GM12878 (cell line): ENCODE measurements at regions not wholly inside any gene's neighbourhood (a gene's known extent, or its start where the extent isn't known, plus 50 kb on each side); places are given as distances from the start of the nearest gene placed in this dataset.

Source experiments
- ATAC-seq: fragments of 200-7000 bp; cut with Tn5 transposase; 3 replicates; pipeline ENCODE4 v1.9.1; 2020; ENCODE audit warnings: mild to moderate bottlenecking, moderate library complexity
- BruUV-seq: library from RNA; stranded (reverse); fragments of 400-500 nt; replicated peaks from 2 replicates; lab custom pipeline; 2021; lab: Mats Ljungman, UMichigan
- CTCF ChIA-PET: fragments of 300-600 bp; sonication (Branson Sonifier 250); formaldehyde crosslinking; extraction: SDS; loops from one replicate; lab custom pipeline; 2021; ENCODE audit warnings: inconsistent platforms; lab: Yijun Ruan, JAX
- POLR2A ChIA-PET: fragments of 350-600 bp; formaldehyde crosslinking; extraction: SDS; loops from one replicate; lab custom pipeline; 2021; ENCODE audit warnings: inconsistent platforms; lab: Charles Lee
- RAD21 ChIA-PET: fragments of 300-600 bp; sonication (Branson Sonifier 250); formaldehyde crosslinking; loops from one replicate; lab custom pipeline; 2023; ENCODE audit warnings: antibody characterized with exemption; ENCODE audit not compliant: unreplicated experiment; lab: Charles Lee
- SMC1A ChIA-PET: fragments of 300-600 bp; sonication (Branson Sonifier 250); formaldehyde crosslinking; loops from one replicate; lab custom pipeline; 2023; ENCODE audit not compliant: unreplicated experiment, uncharacterized antibody; lab: Charles Lee
- DNase-seq: peaks from one replicate; pipeline ENCODE4 v3.0.0-alpha.2; 2011; ENCODE audit warnings: low read depth, low spot score
- FAIRE-seq: peaks from 3 replicates; lab custom pipeline; 2011; peaks lifted over from hg19 to GRCh38; lab: Jason Lieb, UNC
- H2AFZ ChIP-seq: 2 replicates; pipeline ENCODE4 v1.6.0; 2011; ENCODE audit warnings: low read depth, low read length, control low read depth; ENCODE audit not compliant: control insufficient read depth
- H3K27ac ChIP-seq: 2 replicates; pipeline ENCODE4 v1.5.1; 2011; ENCODE audit warnings: control low read depth; ENCODE audit not compliant: control insufficient read depth, insufficient read depth
- H3K27me3 ChIP-seq, 2 experiments: replicated peaks in 1 of 2; 2 replicates each; pipeline versions ENCODE4 v1.6.0 to v1.6.1; 2011; ENCODE audit warnings: low read length in 1 of 2; ENCODE audit not compliant: control insufficient read depth in 2 of 2, insufficient read depth in 2 of 2
- H3K36me3 ChIP-seq, 2 experiments: 2 replicates each; pipeline ENCODE4 v1.5.1; 2011; ENCODE audit warnings: low read length in 1 of 2; ENCODE audit not compliant: control insufficient read depth in 2 of 2, insufficient read depth in 2 of 2
- H3K4me1 ChIP-seq: 2 replicates; pipeline ENCODE4 v1.6.1; 2011; ENCODE audit warnings: mild to moderate bottlenecking, low read length, moderate library complexity, mixed read lengths; ENCODE audit not compliant: control insufficient read depth, insufficient read depth
- H3K4me2 ChIP-seq: 2 replicates; pipeline ENCODE4 v1.6.0; 2011; ENCODE audit warnings: control low read depth; ENCODE audit not compliant: control insufficient read depth, insufficient read depth
- H3K4me3 ChIP-seq: fragments of 200-600 bp; sonication (generic); 2 replicates; pipeline ENCODE4 v1.5.1; 2016
- H3K79me2 ChIP-seq: 2 replicates; pipeline ENCODE4 v1.6.0; 2011; ENCODE audit warnings: low read length; ENCODE audit not compliant: control insufficient read depth, insufficient read depth
- H3K9ac ChIP-seq: 2 replicates; pipeline ENCODE4 v1.8.0; 2011; ENCODE audit warnings: low read length, control low read depth, mixed read lengths; ENCODE audit not compliant: control insufficient read depth, insufficient read depth
- H3K9me3 ChIP-seq: replicated peaks from 3 replicates; pipeline ENCODE4 v1.5.1; 2011; ENCODE audit warnings: mild to moderate bottlenecking, low read length; ENCODE audit not compliant: control insufficient read depth, insufficient read depth
- H4K20me1 ChIP-seq: 2 replicates; pipeline ENCODE4 v1.6.0; 2011; ENCODE audit not compliant: control insufficient read depth, insufficient read depth
- ASH2L ChIP-seq: fragments of 300-600, 200-600 bp; sonication (generic); IDR thresholded peaks from 2 replicates; pipeline ENCODE4 v1.6.1; 2017; ENCODE audit warnings: low read depth, mild to moderate bottlenecking, borderline replicate concordance
- CBX3 ChIP-seq: fragments of 200-600 bp; sonication (generic); IDR thresholded peaks from 2 replicates; pipeline ENCODE4 v1.6.1; 2016; ENCODE audit warnings: low read depth, borderline replicate concordance
- CREB1 ChIP-seq: IDR thresholded peaks from 2 replicates; pipeline ENCODE4 v1.6.1; 2012; ENCODE audit warnings: low read depth, mild to moderate bottlenecking, inconsistent platforms
- DPF2 ChIP-seq: fragments of 450-650 bp; IDR thresholded peaks from 2 replicates; pipeline ENCODE4 v1.6.1; 2017; ENCODE audit warnings: mild to moderate bottlenecking
- EGR1 ChIP-seq, 2 experiments: IDR thresholded peaks; 1 replicate in 1 of 2; 2 replicates in 1 of 2; pipeline ENCODE4 v1.6.1; 2011 to 2012; ENCODE audit warnings: low read depth in 2 of 2, low read length in 2 of 2, borderline replicate concordance in 1 of 2, mild to moderate bottlenecking in 1 of 2, moderate library complexity in 1 of 2
- ETV6 ChIP-seq, 2 experiments: fragments of 450-650 bp in 1 of 2; IDR thresholded peaks in 1 of 2; conservative IDR thresholded peaks in 1 of 2; 2 replicates each; pipeline ENCODE4 v1.6.1; 2014; ENCODE audit warnings: antibody characterized with exemption in 1 of 2, borderline replicate concordance in 1 of 2, low read depth in 1 of 2, mild to moderate bottlenecking in 1 of 2, moderate library complexity in 1 of 2
- HDGF ChIP-seq: fragments of 450-650 bp; IDR thresholded peaks from 2 replicates; pipeline ENCODE4 v1.6.1; 2016; ENCODE audit warnings: antibody characterized with exemption
- MAX ChIP-seq: IDR thresholded peaks from 2 replicates; pipeline ENCODE4 v1.6.1; 2012; ENCODE audit warnings: low read depth, low read length, improper control_type of control experiment
- NFIC ChIP-seq: IDR thresholded peaks from 2 replicates; pipeline ENCODE4 v1.6.1; 2012; ENCODE audit warnings: low read depth, mild to moderate bottlenecking, inconsistent platforms, low read length, moderate library complexity
- NFYB ChIP-seq: IDR thresholded peaks from 2 replicates; pipeline ENCODE4 v1.6.1; 2011; ENCODE audit warnings: low read depth, mild to moderate bottlenecking, low read length, improper control_type of control experiment, moderate library complexity; ENCODE audit not compliant: insufficient read depth
- POLR2AphosphoS2 ChIP-seq: IDR thresholded peaks from 2 replicates; pipeline ENCODE4 v1.6.1; 2011; ENCODE audit warnings: low read depth, mild to moderate bottlenecking, low read length, improper control_type of control experiment, moderate library complexity
- RCOR1 ChIP-seq: conservative IDR thresholded peaks from 2 replicates; pipeline ENCODE4 v1.6.1; 2012; ENCODE audit warnings: low read depth, low read length, improper control_type of control experiment
- TCF3 ChIP-seq: IDR thresholded peaks from 2 replicates; pipeline ENCODE4 v1.6.1; 2012; ENCODE audit warnings: low read depth, mild to moderate bottlenecking, low read length, borderline replicate concordance; ENCODE audit not compliant: insufficient read depth
- ZBTB11 ChIP-seq: fragments of 450-650 bp; formaldehyde crosslinking; IDR thresholded peaks from 2 replicates; pipeline ENCODE4 v1.5.0; 2022; ENCODE audit warnings: mild to moderate bottlenecking, missing genetic modification characterization
- ZNF274 ChIP-seq: IDR thresholded peaks from one replicate; pipeline ENCODE4 v1.8.0; 2011; ENCODE audit not compliant: insufficient read length, insufficient read depth
- ZSCAN29 ChIP-seq: fragments of 450-650 bp; IDR thresholded peaks from 2 replicates; pipeline ENCODE4 v1.6.1; 2017; ENCODE audit warnings: mild to moderate bottlenecking, moderate library complexity
- WGBS: methylation state at CpG from one replicate; pipeline ENCODE4 v1.1.6; 2016; ENCODE audit warnings: low lambda C conversion rate; ENCODE audit not compliant: insufficient replicate concordance, insufficient coverage; ENCODE audit errors: missing lambda C conversion rate; 5-methylcytosine and 5-hydroxymethylcytosine counted together
- in situ Hi-C: fragments of 300-500 bp; cut with MboI; formaldehyde crosslinking; loops from 9 replicates; pipeline ENCODE4 v1.14.3; 2018; ENCODE audit warnings: mixed read lengths
- intact Hi-C: fragments of 100-400 bp; cut with micrococcal nuclease; formaldehyde crosslinking; loops from one replicate; pipeline ENCODE4 v1.14.2; 2022; ENCODE audit not compliant: unreplicated experiment

GRCh38 chr14:55949708-55950107 is 168.5 kb upstream of the PELI2 start:
- intact Hi-C loops (no loop called here), in situ Hi-C loops (no loop called here)
- no TSS peak for BruUV-seq
- no peak for ATAC-seq
- DNase-seq = no peak
- SMC1A ChIA-PET = no interaction called here
- Histone ChIP-seq H3K4me2 (no peak overlapping the region), H3K4me3 (no peak overlapping the region), H3K27me3 (no peaks in the 10 kb centered on the region), H2AFZ (no peak overlapping the region), H3K36me3 (no peaks in the 10 kb centered on the region), H3K4me1 (no peaks in the 10 kb centered on the region), H3K27ac (no peak overlapping the region), H3K79me2 (no peaks in the 10 kb centered on the region), H3K9me3 (no peaks in the 10 kb centered on the region), H4K20me1 (no peaks in the 10 kb centered on the region), H3K9ac (no peak overlapping the region)
- TF ChIP-seq ETV6 (conservative IDR thresholded peaks at IDR 0.05 in 1 of 2, IDR thresholded peaks at IDR 0.05 in 1 of 2; ENCODE audit: borderline replicate concordance in 1 of 2, low read depth in 1 of 2) = no peak
- TF ChIP-seq POLR2AphosphoS2 = no peak
- no peak for TF ChIP-seq TCF3
- no peak for TF ChIP-seq RCOR1
- TF ChIP-seq CREB1 = no peak
- TF ChIP-seq CBX3 = no peak
- no peak for TF ChIP-seq DPF2
- TF ChIP-seq ZBTB11 (CRISPR knock-in tag) = no peak
- no peak for TF ChIP-seq ZSCAN29
- TF ChIP-seq EGR1 (IDR thresholded peaks at IDR 0.05; ENCODE audit: borderline replicate concordance in 1 of 2, low read depth in 2 of 2, low read length in 2 of 2) = no peak
- TF ChIP-seq MAX = no peak
- TF ChIP-seq ZNF274 = no peak
- TF ChIP-seq ASH2L = no peak
- TF ChIP-seq HDGF = no peak
- TF ChIP-seq NFYB = no peak
- no peak for TF ChIP-seq NFIC
- FAIRE-seq = no peak
- 52% methylated on average over 3 of the region's 3 CpGs for WGBS
- CTCF ChIA-PET = no interaction called here
- RAD21 ChIA-PET = no interaction called here
- POLR2A ChIA-PET = no interaction called here
